Activated CD8-positive, alpha-beta T cell treated with anti-CD3 and anti-CD28 coated beads, Interleukin-2, amount 10 ng/mL, durations not matched to agents 7 days and 5 days (primary cell): ENCODE measurements at regions not wholly inside any gene's neighbourhood (a gene's known extent, or its start where the extent isn't known, plus 50 kb on each side); places are given as distances from the start of the nearest gene placed in this dataset.

Experiments used
- ATAC-seq: fragments of 150-1000 bp; cut with Tn5 transposase; one replicate; pipeline ENCODE4 v1.10.0; 2021; ENCODE audit warnings: moderate library complexity
- CTCF ChIA-PET: fragments of 350-600 bp; sonication (Branson Sonifier 250); formaldehyde crosslinking; loops from one replicate; lab custom pipeline; 2021; ENCODE audit warnings: antibody characterized with exemption; lab: Charles Lee
- POLR2A ChIA-PET: fragments of 350-600 bp; sonication (Branson Sonifier 250); formaldehyde crosslinking; loops from one replicate; lab custom pipeline; 2021; ENCODE audit warnings: antibody characterized with exemption; lab: Charles Lee
- DNase-seq: peaks from one replicate; pipeline ENCODE4 v3.0.0-alpha.2; 2020
- H3K27ac Mint-ChIP-seq: one replicate; pipeline ENCODE4 v1.8.0; 2021; ENCODE audit warnings: mild to moderate bottlenecking, mixed read lengths
- H3K27me3 Mint-ChIP-seq: one replicate; pipeline ENCODE4 v1.8.0; 2021; ENCODE audit warnings: low read depth, mixed read lengths
- H3K36me3 Mint-ChIP-seq: one replicate; pipeline ENCODE4 v1.8.0; 2021; ENCODE audit warnings: low read depth, mixed read lengths
- H3K4me1 Mint-ChIP-seq: one replicate; pipeline ENCODE4 v1.8.0; 2021; ENCODE audit warnings: low read depth, mixed read lengths
- H3K4me3 Mint-ChIP-seq: one replicate; pipeline ENCODE4 v1.8.0; 2021; ENCODE audit warnings: mild to moderate bottlenecking, mixed read lengths
- H3K9me3 Mint-ChIP-seq: one replicate; pipeline ENCODE4 v1.8.0; 2022; ENCODE audit warnings: mixed read lengths; ENCODE audit not compliant: insufficient read depth

DNA sequence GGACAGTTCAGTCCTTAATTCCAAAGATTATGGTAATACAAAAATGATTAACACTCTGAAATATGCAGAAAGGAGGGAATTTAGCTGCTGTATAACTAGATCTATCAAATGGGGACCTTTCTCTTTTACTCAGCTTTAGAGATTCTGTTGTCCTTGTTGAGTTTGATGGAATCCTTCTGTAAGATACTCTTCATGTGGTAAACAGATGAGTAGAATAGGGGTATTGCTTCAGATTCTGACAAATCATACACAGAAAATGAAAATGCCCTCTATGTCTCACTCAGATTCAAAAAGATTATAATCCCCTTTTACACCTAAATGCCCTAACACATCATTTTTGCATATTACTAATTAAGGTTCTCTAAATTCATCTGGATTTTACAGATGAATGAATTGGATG lies 50.7 kb downstream of the ARHGAP35 start:
- ChIA-PET CTCF (no interaction called here), POLR2A (no interaction called here)
- H3K27ac Mint-ChIP-seq = no peak overlapping the region
- ATAC-seq (no peak), DNase-seq (no peak)
- H3K4me3 Mint-ChIP-seq = no peak overlapping the region
- H3K27me3 Mint-ChIP-seq = no peaks in the 10 kb centered on the region
- H3K4me1 Mint-ChIP-seq = peaks cover 23% of the 10 kb centered on the region
- H3K9me3 Mint-ChIP-seq = no peaks in the 10 kb centered on the region
- H3K36me3 Mint-ChIP-seq = peaks cover 5% of the 10 kb centered on the region

DNA sequence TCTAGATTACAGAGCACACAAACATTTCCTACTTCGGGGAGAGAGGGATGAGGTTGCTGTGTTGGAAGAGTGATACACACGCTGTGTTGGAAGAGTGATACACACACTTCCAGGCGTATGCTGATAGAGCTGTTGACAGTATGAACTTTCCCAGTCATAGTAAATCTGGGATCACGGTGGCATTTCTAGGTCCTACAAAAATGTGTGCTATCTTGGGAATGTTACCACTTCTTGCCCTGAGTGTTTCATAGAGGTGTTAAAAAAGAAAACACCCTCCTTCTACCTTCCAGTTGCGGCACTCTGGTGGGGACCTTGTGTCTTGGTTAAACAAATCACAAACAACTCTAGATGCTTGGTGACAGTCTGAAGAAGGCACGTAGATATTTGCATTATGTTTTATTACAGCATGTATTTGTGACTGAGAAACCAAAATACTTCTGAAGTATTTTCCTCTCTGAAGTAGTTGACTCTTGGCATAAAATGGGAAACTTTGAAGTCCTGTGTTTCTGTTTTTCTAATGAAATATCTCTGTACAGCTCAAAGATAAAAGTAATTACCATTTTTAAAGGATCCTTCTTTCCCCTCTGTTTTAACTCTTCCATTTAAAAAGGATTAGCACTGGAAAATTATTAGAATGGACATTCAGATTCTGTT lies 52.5 kb downstream of the ARHGAP35 start:
- ChIA-PET CTCF (interaction anchor here (1.0 to 2.4 kb wide), 4 partner anchors 56 to 100 kb away, joined by 3 to 8 read pairs (median 4); no protein-coding TSS in a partner anchor), POLR2A (no interaction called here)
- H3K4me1 Mint-ChIP-seq = peaks cover 28% of the 10 kb centered on the region
- no peak overlapping the region for H3K27ac Mint-ChIP-seq
- DNase-seq = no peak
- ATAC-seq = no peak
- no peaks in the 10 kb centered on the region for H3K9me3 Mint-ChIP-seq
- no peaks in the 10 kb centered on the region for H3K27me3 Mint-ChIP-seq
- peaks cover 5% of the 10 kb centered on the region for H3K36me3 Mint-ChIP-seq
- H3K4me3 Mint-ChIP-seq = no peak overlapping the region

DNA sequence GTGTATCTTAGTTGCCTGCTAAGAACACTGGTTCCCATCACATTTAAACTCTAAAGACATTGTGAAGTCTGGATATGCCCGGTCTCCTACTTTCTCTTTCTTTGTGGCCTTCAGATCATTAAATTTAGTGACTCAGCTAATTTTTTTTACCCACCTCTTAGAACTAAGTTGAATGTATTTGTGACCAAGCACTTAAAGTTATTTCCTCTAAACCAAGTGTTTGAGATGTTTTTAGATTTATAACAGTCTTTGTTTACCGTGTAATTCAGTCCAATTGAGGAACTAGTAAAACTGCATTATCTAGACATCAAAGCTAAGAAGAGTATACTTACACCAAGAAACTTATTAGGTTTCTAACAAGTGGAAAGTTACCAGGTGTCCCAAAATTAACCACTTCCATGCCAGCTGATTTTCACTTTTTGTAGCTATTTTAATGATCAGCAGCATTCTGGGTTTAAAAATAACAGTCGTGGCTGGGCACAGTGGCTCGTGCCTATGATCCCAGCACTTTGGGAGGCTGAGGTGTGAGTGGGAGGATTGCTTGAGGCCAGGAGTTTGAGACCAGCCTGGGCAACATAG lies 53.1 kb downstream of the ARHGAP35 start:
- ATAC-seq (no peak), DNase-seq (no peak)
- no peak overlapping the region for H3K4me3 Mint-ChIP-seq
- ChIA-PET POLR2A (no interaction called here), CTCF (interaction anchor here (1.3 to 2.4 kb wide), 3 partner anchors 57 to 99 kb away, joined by 4 to 8 read pairs (median 5); no protein-coding TSS in a partner anchor)
- H3K4me1 Mint-ChIP-seq = peaks cover 31% of the 10 kb centered on the region
- no peaks in the 10 kb centered on the region for H3K9me3 Mint-ChIP-seq
- H3K27ac Mint-ChIP-seq = no peak overlapping the region
- peaks cover 11% of the 10 kb centered on the region for H3K36me3 Mint-ChIP-seq
- H3K27me3 Mint-ChIP-seq = no peaks in the 10 kb centered on the region

DNA sequence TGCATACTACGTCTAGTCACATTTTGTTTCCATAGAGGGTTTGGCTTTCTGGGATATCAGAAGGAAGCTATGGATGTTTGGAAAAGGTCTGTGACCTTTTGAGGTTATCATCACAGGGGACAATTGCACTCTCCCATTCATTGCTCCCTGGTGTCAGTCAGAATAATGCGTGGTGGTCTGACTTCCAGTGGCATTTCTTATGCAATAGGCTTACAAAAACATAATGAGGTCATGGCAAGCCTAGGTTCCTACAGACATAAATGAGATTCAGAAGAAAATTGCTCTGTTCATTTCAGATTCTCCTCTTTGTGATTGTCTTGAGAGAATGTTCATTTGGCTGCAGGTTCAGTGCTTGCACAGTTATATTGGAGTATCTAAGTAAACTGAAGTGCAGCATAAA lies 54.6 kb downstream of the ARHGAP35 start:
- Mint-ChIP-seq H3K27ac (no peak overlapping the region), H3K27me3 (no peaks in the 10 kb centered on the region), H3K4me1 (peaks cover 28% of the 10 kb centered on the region), H3K4me3 (no peak overlapping the region), H3K36me3 (peaks cover 21% of the 10 kb centered on the region), H3K9me3 (no peaks in the 10 kb centered on the region)
- ChIA-PET POLR2A (no interaction called here), CTCF (interaction anchor here (1.1 kb wide), 1 partner anchor 120 kb away, joined by 3 read pairs; no protein-coding TSS in a partner anchor)
- DNase-seq (no peak), ATAC-seq (no peak)

DNA sequence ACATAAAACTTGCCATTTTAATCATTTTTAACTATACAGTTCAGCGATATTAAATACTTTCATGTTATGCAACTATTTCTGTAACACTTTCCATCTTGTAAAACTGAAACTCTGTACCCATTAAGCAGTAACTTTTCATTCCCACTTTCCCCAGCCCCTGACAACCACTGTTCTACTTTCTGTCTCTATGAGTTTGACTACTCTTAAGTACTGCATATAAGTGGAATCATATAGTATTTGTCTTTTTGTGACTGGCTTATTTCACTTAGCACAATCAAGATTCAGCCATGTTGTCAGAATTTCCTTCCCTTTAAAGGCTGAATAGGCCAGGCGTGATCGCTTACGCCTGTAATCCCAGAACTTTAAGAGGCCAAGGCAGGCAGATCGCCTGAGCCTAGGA lies 56.2 kb downstream of the ARHGAP35 start:
- ATAC-seq (no peak), DNase-seq (no peak)
- Mint-ChIP-seq H3K36me3 (peaks cover 33% of the 10 kb centered on the region), H3K27ac (no peak overlapping the region), H3K27me3 (no peaks in the 10 kb centered on the region), H3K4me1 (peaks cover 28% of the 10 kb centered on the region), H3K9me3 (no peaks in the 10 kb centered on the region), H3K4me3 (no peak overlapping the region)
- CTCF ChIA-PET = interaction anchor here (0.9 kb wide), 1 partner anchor 16 kb away, joined by 3 read pairs; no protein-coding TSS in a partner anchor
- POLR2A ChIA-PET = no interaction called here

DNA sequence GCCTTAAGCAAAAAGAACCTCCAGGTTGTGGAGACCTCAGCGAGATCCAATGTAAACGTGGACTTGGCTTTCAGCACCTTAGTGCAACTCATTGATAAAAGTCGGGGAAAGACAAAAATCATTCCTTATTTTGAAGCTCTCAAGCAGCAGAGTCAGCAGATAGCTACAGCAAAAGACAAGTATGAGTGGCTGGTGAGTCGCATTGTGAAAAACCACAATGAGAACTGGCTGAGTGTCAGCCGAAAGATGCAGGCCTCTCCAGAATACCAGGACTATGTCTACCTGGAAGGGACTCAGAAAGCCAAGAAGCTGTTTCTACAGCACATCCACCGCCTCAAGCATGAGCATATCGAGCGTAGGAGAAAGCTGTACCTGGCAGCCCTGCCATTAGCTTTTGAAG lies 58.5 kb downstream of the ARHGAP35 start:
- POLR2A ChIA-PET = interaction anchor here (0.6 to 0.7 kb wide), 2 partner anchors 11 to 194 kb away, joined by 3 read pairs; partner anchors contain the start of gene ZC3H4
- no peak for ATAC-seq
- DNase-seq = no peak
- H3K4me1 Mint-ChIP-seq = peaks cover 20% of the 10 kb centered on the region
- CTCF ChIA-PET = interaction anchor here (0.8 to 1.7 kb wide), 5 partner anchors 63 to 94 kb away, joined by 3 to 11 read pairs (median 4); no protein-coding TSS in a partner anchor
- H3K9me3 Mint-ChIP-seq = no peaks in the 10 kb centered on the region
- H3K4me3 Mint-ChIP-seq = no peak overlapping the region
- peaks cover 41% of the 10 kb centered on the region for H3K36me3 Mint-ChIP-seq
- no peak overlapping the region for H3K27ac Mint-ChIP-seq
- no peaks in the 10 kb centered on the region for H3K27me3 Mint-ChIP-seq

DNA sequence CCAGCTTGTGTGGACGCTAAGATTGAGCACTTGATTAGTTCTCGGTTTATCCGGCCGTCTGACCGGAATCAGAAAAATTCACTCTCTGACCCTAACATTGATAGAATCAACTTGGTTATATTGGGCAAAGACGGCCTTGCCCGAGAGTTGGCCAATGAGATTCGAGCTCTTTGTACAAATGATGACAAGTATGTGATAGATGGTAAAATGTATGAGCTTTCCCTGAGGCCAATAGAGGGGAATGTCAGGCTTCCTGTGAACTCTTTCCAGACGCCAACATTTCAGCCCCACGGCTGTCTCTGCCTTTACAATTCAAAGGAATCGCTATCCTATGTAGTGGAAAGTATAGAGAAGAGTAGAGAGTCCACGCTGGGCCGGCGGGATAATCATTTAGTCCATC lies 59.6 kb downstream of the ARHGAP35 start:
- Mint-ChIP-seq H3K27ac (no peak overlapping the region), H3K4me1 (peaks cover 28% of the 10 kb centered on the region), H3K9me3 (no peaks in the 10 kb centered on the region), H3K27me3 (no peaks in the 10 kb centered on the region), H3K36me3 (peaks cover 45% of the 10 kb centered on the region), H3K4me3 (no peak overlapping the region)
- no peak for DNase-seq
- no peak for ATAC-seq
- ChIA-PET POLR2A (interaction anchor here (1.5 kb wide), 1 partner anchor 35 kb away, joined by 3 read pairs; no protein-coding TSS in a partner anchor), CTCF (interaction anchor here (1.6 to 1.7 kb wide), 2 partner anchors 71 to 93 kb away, joined by 4 to 11 read pairs; no protein-coding TSS in a partner anchor)

DNA sequence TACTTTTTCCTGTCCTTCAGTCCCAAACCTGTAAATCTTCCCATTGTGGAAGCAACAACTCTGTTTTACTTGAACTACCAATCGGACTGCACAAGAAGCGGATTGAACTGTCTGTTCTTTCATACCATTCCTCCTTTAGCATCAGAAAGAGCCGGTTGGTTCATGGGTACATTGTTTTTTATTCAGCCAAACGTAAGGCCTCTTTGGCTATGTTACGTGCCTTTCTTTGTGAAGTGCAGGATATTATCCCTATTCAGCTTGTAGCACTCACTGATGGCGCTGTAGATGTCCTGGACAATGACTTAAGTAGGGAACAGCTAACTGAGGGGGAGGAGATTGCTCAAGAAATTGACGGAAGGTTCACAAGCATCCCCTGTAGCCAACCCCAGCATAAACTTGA lies 60.3 kb downstream of the ARHGAP35 start:
- Mint-ChIP-seq H3K27me3 (no peaks in the 10 kb centered on the region), H3K36me3 (peaks cover 45% of the 10 kb centered on the region), H3K4me3 (no peak overlapping the region), H3K4me1 (peaks cover 31% of the 10 kb centered on the region), H3K27ac (no peak overlapping the region), H3K9me3 (no peaks in the 10 kb centered on the region)
- CTCF ChIA-PET = no interaction called here
- ATAC-seq (no peak), DNase-seq (no peak)
- POLR2A ChIA-PET = interaction anchor here (1.5 kb wide), 1 partner anchor 36 kb away, joined by 3 read pairs; no protein-coding TSS in a partner anchor

DNA sequence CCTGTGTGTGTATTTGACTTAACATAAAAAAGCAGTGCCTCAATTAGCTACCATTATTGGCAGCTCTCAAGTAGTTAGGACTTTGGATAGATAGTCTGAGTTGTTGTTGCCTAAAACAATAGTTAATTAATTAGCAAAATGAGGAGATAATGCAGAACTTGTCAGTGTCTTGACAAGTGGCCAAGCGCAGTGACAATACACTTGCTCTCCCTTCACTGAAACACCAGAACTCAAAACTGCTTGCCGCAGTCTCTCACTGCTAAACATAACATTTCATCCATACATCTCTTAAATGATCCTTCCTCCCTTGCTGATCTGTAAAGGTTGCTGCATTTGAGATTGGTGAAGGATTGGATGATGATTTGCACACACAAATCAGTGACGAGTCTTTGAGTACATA lies 61.7 kb downstream of the ARHGAP35 start:
- POLR2A ChIA-PET = no interaction called here
- CTCF ChIA-PET = no interaction called here

DNA sequence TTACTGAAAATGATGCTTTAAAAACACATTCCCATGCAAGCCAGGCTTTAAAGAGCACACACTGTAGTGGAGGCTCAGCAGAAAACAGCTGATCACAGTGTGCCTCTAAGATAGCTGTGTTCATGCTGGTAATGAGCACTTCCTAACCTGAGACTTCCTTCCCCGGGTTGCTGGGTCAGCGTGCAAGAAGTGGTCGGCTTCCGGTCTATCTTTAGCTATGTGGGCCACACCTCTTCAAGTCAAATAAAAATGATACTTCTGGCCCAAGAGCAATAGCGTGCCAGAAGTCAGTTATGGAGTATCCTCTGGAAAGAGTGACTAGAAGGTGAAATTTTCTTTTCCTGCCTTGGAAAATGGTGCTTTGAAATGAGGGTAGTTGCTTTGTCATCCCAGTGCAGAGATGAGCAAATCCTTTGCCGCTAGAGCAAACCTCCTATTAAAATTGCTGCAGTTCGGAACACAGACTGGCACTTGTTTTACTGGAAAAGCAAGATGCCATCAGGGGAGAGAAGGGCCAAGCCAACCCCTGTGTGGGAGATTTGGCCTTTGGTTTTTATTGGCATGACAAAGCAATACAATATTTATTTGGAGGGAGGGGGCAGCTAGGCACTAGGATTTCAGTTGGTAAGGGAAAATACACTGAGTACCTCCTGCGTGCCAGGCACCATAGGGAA lies 64.2 kb downstream of the ARHGAP35 start:
- no peak overlapping the region for H3K4me3 Mint-ChIP-seq
- no peaks in the 10 kb centered on the region for H3K9me3 Mint-ChIP-seq
- DNase-seq (peak; percentile 56), ATAC-seq (peak; percentile 82)
- peaks cover 41% of the 10 kb centered on the region for H3K4me1 Mint-ChIP-seq
- CTCF ChIA-PET = interaction anchor here (0.8 to 3.8 kb wide), 6 partner anchors 9 to 88 kb away, joined by 3 to 13 read pairs (median 8); no protein-coding TSS in a partner anchor
- POLR2A ChIA-PET = interaction anchor here (1.1 to 1.3 kb wide), 2 partner anchors 31 to 33 kb away, joined by 3 read pairs; no protein-coding TSS in a partner anchor
- peak overlapping the region; percentile 60 for H3K27ac Mint-ChIP-seq
- peaks cover 35% of the 10 kb centered on the region for H3K36me3 Mint-ChIP-seq
- no peaks in the 10 kb centered on the region for H3K27me3 Mint-ChIP-seq

More for the DNA sequence above, 61.7 kb downstream of the ARHGAP35 start:
- no peak overlapping the region for H3K27ac Mint-ChIP-seq
- DNase-seq = no peak
- H3K4me3 Mint-ChIP-seq = no peak overlapping the region
- no peak for ATAC-seq
- peaks cover 38% of the 10 kb centered on the region for H3K4me1 Mint-ChIP-seq
- peaks cover 48% of the 10 kb centered on the region for H3K36me3 Mint-ChIP-seq
- no peaks in the 10 kb centered on the region for H3K27me3 Mint-ChIP-seq
- H3K9me3 Mint-ChIP-seq = no peaks in the 10 kb centered on the region

DNA sequence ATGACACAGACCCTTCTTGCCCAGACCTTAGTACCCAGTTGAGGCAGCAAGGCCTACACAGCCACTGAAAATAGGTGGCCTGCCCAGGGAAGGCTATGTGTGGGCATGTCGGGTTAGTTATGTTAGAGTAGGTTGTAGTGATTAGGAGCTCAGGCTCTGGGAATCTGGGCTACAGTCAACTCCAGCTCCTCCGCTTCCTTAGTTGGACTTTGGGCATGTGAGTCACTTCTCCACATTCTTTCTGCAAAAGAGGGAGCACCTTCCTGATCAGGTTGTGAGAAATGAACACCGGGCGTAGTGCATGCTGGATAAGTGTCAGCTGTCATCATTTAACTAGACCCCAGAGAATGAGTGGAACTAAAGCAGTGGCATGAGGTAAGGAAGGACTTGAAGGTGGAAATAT lies 64.8 kb downstream of the ARHGAP35 start:
- peaks cover 41% of the 10 kb centered on the region for H3K4me1 Mint-ChIP-seq
- no peaks in the 10 kb centered on the region for H3K9me3 Mint-ChIP-seq
- ChIA-PET POLR2A (interaction anchor here (1.3 kb wide), 1 partner anchor 32 kb away, joined by 3 read pairs; no protein-coding TSS in a partner anchor), CTCF (interaction anchor here (0.8 to 3.8 kb wide), 3 partner anchors 8 to 87 kb away, joined by 3 to 13 read pairs (median 9); no protein-coding TSS in a partner anchor)
- no peaks in the 10 kb centered on the region for H3K27me3 Mint-ChIP-seq
- no peak overlapping the region for H3K4me3 Mint-ChIP-seq
- peaks cover 31% of the 10 kb centered on the region for H3K36me3 Mint-ChIP-seq
- DNase-seq (no peak), ATAC-seq (no peak)
- H3K27ac Mint-ChIP-seq = no peak overlapping the region
